H9 (cell line): ENCODE measurements at regions not wholly inside any gene's neighbourhood (a gene's known extent, or its start where the extent isn't known, plus 50 kb on each side); places are given as distances from the start of the nearest gene placed in this dataset.

Experiments used
- DNase-seq: peaks from one replicate; pipeline ENCODE4 v3.0.0-alpha.2; 2017
- H2AFZ ChIP-seq: one replicate; pipeline ENCODE4 v1.6.1; 2013; ENCODE audit warnings: mild to moderate bottlenecking, low read length, control low read depth, moderate library complexity
- H2AK5ac ChIP-seq: 2 replicates; pipeline ENCODE4 v1.6.1; 2013; ENCODE audit warnings: low read length, control low read depth, mixed read lengths; ENCODE audit not compliant: insufficient read length
- H2BK120ac ChIP-seq: one replicate; pipeline ENCODE4 v1.6.1; 2013; ENCODE audit warnings: low read depth, mild to moderate bottlenecking, low read length, control low read depth, inconsistent platforms; ENCODE audit not compliant: poor library complexity, severe bottlenecking
- H2BK12ac ChIP-seq: 2 replicates; pipeline ENCODE4 v1.6.1; 2013; ENCODE audit warnings: low read length, control low read depth, mixed read lengths, low read depth; ENCODE audit not compliant: insufficient read length
- H2BK15ac ChIP-seq: 2 replicates; pipeline ENCODE4 v1.6.1; 2013; ENCODE audit warnings: low read depth, low read length, control low read depth
- H2BK20ac ChIP-seq: one replicate; pipeline ENCODE4 v1.6.1; 2013; ENCODE audit warnings: low read depth, mild to moderate bottlenecking, low read length, control low read depth, inconsistent platforms; ENCODE audit not compliant: poor library complexity, severe bottlenecking
- H2BK5ac ChIP-seq: 2 replicates; pipeline ENCODE4 v1.6.1; 2013; ENCODE audit warnings: low read length, control low read depth, mixed read lengths; ENCODE audit not compliant: insufficient read length
- H3K14ac ChIP-seq: 2 replicates; pipeline ENCODE4 v1.6.1; 2013; ENCODE audit warnings: low read length, control low read depth; ENCODE audit not compliant: insufficient read depth
- H3K18ac ChIP-seq: 2 replicates; pipeline ENCODE4 v1.6.1; 2013; ENCODE audit warnings: low read depth, mild to moderate bottlenecking, mixed read lengths, low read length, control low read depth; ENCODE audit not compliant: insufficient read length
- H3K23ac ChIP-seq: 2 replicates; pipeline ENCODE4 v1.6.1; 2013; ENCODE audit warnings: low read length, control low read depth, mixed read lengths, low read depth; ENCODE audit not compliant: insufficient read length
- H3K23me2 ChIP-seq: 2 replicates; pipeline ENCODE4 v1.6.1; 2013; ENCODE audit warnings: low read depth, mild to moderate bottlenecking, mixed read lengths, low read length, control low read depth; ENCODE audit not compliant: insufficient read length, poor library complexity, severe bottlenecking
- H3K27ac ChIP-seq: 2 replicates; pipeline ENCODE4 v1.5.1; 2013; ENCODE audit warnings: low read length, control low read depth, mixed read lengths, low read depth; ENCODE audit not compliant: insufficient read length
- H3K27me3 ChIP-seq: 2 replicates; pipeline ENCODE4 v1.6.1; 2013; ENCODE audit warnings: low read length, control low read depth, inconsistent platforms; ENCODE audit not compliant: insufficient read depth
- H3K4ac ChIP-seq: 2 replicates; pipeline ENCODE4 v1.6.1; 2013; ENCODE audit warnings: low read depth, mild to moderate bottlenecking, control low read depth, inconsistent platforms, low read length, moderate library complexity
- H3K4me1 ChIP-seq: 2 replicates; pipeline ENCODE4 v1.6.1; 2013; ENCODE audit warnings: low read length, control low read depth, inconsistent platforms; ENCODE audit not compliant: insufficient read depth
- H3K4me2 ChIP-seq: 2 replicates; pipeline ENCODE4 v1.6.1; 2013; ENCODE audit warnings: low read length, control low read depth, mixed read lengths; ENCODE audit not compliant: insufficient read length, insufficient read depth
- H3K56ac ChIP-seq: 2 replicates; pipeline ENCODE4 v1.6.1; 2013; ENCODE audit warnings: low read depth, mild to moderate bottlenecking, mixed read lengths, low read length, control low read depth; ENCODE audit not compliant: insufficient read length
- H3K79me1 ChIP-seq: 2 replicates; pipeline ENCODE4 v1.6.1; 2013; ENCODE audit warnings: low read depth, mild to moderate bottlenecking, moderate library complexity, low read length, control low read depth, inconsistent platforms; ENCODE audit not compliant: insufficient read depth, poor library complexity, severe bottlenecking
- H3K79me2 ChIP-seq: 2 replicates; pipeline ENCODE4 v1.6.1; 2013; ENCODE audit warnings: low read length, control low read depth, inconsistent platforms; ENCODE audit not compliant: insufficient read depth
- H3K9ac ChIP-seq: 2 replicates; pipeline ENCODE4 v1.6.1; 2013; ENCODE audit warnings: low read length, control low read depth, mixed read lengths; ENCODE audit not compliant: insufficient read length; ENCODE audit errors: extremely low read depth
- H3K9me3 ChIP-seq: one replicate; pipeline ENCODE4 v1.6.1; 2013; ENCODE audit warnings: low read depth, low read length, inconsistent platforms; ENCODE audit not compliant: control insufficient read depth
- H3T11ph ChIP-seq: one replicate; pipeline ENCODE4 v1.6.1; 2013; ENCODE audit warnings: mild to moderate bottlenecking, low read length, control low read depth, inconsistent platforms
- H4K20me1 ChIP-seq: one replicate; pipeline ENCODE4 v1.6.1; 2013; ENCODE audit not compliant: control insufficient read depth, insufficient read length, insufficient read depth
- H4K5ac ChIP-seq: 2 replicates; pipeline ENCODE4 v1.6.1; 2013; ENCODE audit warnings: low read depth, mild to moderate bottlenecking, mixed read lengths, low read length, control low read depth; ENCODE audit not compliant: insufficient read length
- H4K8ac ChIP-seq: replicated peaks from 2 replicates; pipeline ENCODE4 v1.6.1; 2013; ENCODE audit warnings: low read length, control low read depth, mixed read lengths, low read depth; ENCODE audit not compliant: insufficient read length
- H4K91ac ChIP-seq: 2 replicates; pipeline ENCODE4 v1.6.1; 2013; ENCODE audit warnings: low read depth, mild to moderate bottlenecking, moderate library complexity, mixed read lengths, low read length, control low read depth; ENCODE audit not compliant: insufficient read length
- H3K27ac Mint-ChIP-seq, 3 experiments: 2 replicates in 2 of 3; 3 replicates in 1 of 3; pipeline ENCODE4 v1.8.0; 2020 to 2021; ENCODE audit warnings: mixed read lengths in 3 of 3, mild to moderate bottlenecking in 1 of 3, moderate library complexity in 1 of 3
- H3K27me3 Mint-ChIP-seq: 2 replicates; pipeline ENCODE4 v1.8.0; 2021; ENCODE audit warnings: low read depth, mild to moderate bottlenecking, moderate library complexity, mixed read lengths
- H3K36me3 Mint-ChIP-seq, 3 experiments: 2 replicates in 2 of 3; 3 replicates in 1 of 3; pipeline ENCODE4 v1.8.0; 2020 to 2021; ENCODE audit warnings: low read depth in 3 of 3, mixed read lengths in 3 of 3; ENCODE audit not compliant: insufficient read depth in 1 of 3
- H3K4me1 Mint-ChIP-seq, 2 experiments: 2 replicates each; pipeline ENCODE4 v1.8.0; 2020; ENCODE audit warnings: mixed read lengths in 2 of 2
- H3K4me3 Mint-ChIP-seq, 2 experiments: 2 replicates in 1 of 2; 3 replicates in 1 of 2; pipeline ENCODE4 v1.8.0; 2020 to 2021; ENCODE audit warnings: mild to moderate bottlenecking in 2 of 2, mixed read lengths in 2 of 2, moderate library complexity in 1 of 2
- H3K9me3 Mint-ChIP-seq, 2 experiments: 2 replicates in 1 of 2; 3 replicates in 1 of 2; pipeline ENCODE4 v1.8.0; 2020; ENCODE audit warnings: mild to moderate bottlenecking in 2 of 2, mixed read lengths in 2 of 2, moderate library complexity in 1 of 2
- WGBS: extraction: QIAGEN DNeasy Blood & Tissue Kit; methylation state at CpG from one replicate; pipeline ENCODE4 v1.1.7; 2013; ENCODE audit warnings: missing lambda C conversion rate, low lambda C conversion rate, mixed read lengths; ENCODE audit not compliant: insufficient read length; ENCODE audit errors: extremely low coverage; 5-methylcytosine and 5-hydroxymethylcytosine counted together
- TF ChIP-seq, protein P1 (sequence below): fragments of 200-600 bp; sonication (generic); conservative IDR thresholded peaks from 3 replicates; pipeline ENCODE4 v1.8.0; 2021; ENCODE audit warnings: antibody characterized with exemption, mild to moderate bottlenecking

DNA sequence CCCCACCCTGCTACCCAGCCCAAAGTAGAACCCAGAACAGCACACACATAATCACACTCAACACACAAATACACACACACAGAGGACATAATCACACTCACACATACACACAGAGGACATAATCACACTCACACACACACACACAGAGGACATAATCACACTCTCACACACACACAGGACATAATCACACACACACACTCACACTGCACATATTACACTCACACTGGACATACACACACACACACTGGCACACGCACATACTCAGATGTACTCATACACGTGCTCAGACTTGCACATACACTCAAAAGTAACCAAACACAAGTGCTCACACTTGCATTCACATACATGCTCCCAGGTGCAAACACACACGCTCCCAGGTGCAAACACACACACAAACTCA lies 54.3 kb upstream of the CAMK1G start:
- TF ChIP-seq, protein P1, sequence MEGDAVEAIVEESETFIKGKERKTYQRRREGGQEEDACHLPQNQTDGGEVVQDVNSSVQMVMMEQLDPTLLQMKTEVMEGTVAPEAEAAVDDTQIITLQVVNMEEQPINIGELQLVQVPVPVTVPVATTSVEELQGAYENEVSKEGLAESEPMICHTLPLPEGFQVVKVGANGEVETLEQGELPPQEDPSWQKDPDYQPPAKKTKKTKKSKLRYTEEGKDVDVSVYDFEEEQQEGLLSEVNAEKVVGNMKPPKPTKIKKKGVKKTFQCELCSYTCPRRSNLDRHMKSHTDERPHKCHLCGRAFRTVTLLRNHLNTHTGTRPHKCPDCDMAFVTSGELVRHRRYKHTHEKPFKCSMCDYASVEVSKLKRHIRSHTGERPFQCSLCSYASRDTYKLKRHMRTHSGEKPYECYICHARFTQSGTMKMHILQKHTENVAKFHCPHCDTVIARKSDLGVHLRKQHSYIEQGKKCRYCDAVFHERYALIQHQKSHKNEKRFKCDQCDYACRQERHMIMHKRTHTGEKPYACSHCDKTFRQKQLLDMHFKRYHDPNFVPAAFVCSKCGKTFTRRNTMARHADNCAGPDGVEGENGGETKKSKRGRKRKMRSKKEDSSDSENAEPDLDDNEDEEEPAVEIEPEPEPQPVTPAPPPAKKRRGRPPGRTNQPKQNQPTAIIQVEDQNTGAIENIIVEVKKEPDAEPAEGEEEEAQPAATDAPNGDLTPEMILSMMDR = no peak

More for the DNA sequence above, 54.3 kb upstream of the CAMK1G start:
- Histone ChIP-seq H3K56ac (no peak overlapping the region), H3K4me2 (no peak overlapping the region), H3K79me1 (no peaks in the 10 kb centered on the region), H4K20me1 (no peaks in the 10 kb centered on the region), H2BK5ac (no peak overlapping the region), H4K91ac (no peak overlapping the region), H3K9me3 (no peaks in the 10 kb centered on the region), H2BK15ac (no peak overlapping the region), H2BK12ac (no peak overlapping the region), H4K5ac (no peak overlapping the region), H2BK20ac (no peak overlapping the region), H2BK120ac (no peak overlapping the region), H3K9ac (no peak overlapping the region), H3K14ac (no peak overlapping the region), H3K27me3 (no peaks in the 10 kb centered on the region), H3T11ph (no peak overlapping the region), H3K23ac (no peak overlapping the region), H4K8ac (no peak overlapping the region), H2AK5ac (no peak overlapping the region), H3K79me2 (no peaks in the 10 kb centered on the region), H3K18ac (no peak overlapping the region), H3K23me2 (no peaks in the 10 kb centered on the region), H2AFZ (no peak overlapping the region), H3K27ac (no peak overlapping the region), H3K4ac (no peak overlapping the region), H3K4me1 (no peaks in the 10 kb centered on the region)
- H3K27ac Mint-ChIP-seq = no peak overlapping the region
- no peak for DNase-seq
- H3K9me3 Mint-ChIP-seq = no peaks in the 10 kb centered on the region; a peak in 1 of 5 replicates
- WGBS = no CpG with 5 or more reads among the region's 3 CpGs
- H3K4me1 Mint-ChIP-seq = peaks cover 0 to 4% of the 10 kb centered on the region in 2 experiments; a peak in 1 of 4 replicates
- H3K27me3 Mint-ChIP-seq = peaks cover 36% of the 10 kb centered on the region
- no peaks in the 10 kb centered on the region for H3K36me3 Mint-ChIP-seq
- H3K4me3 Mint-ChIP-seq = no peak overlapping the region
